ENCODE measurements at regions not wholly inside any gene's neighbourhood (a gene's known extent, or its start where the extent isn't known, plus 50 kb on each side); places are given as distances from the start of the nearest gene placed in this dataset.

DNA sequence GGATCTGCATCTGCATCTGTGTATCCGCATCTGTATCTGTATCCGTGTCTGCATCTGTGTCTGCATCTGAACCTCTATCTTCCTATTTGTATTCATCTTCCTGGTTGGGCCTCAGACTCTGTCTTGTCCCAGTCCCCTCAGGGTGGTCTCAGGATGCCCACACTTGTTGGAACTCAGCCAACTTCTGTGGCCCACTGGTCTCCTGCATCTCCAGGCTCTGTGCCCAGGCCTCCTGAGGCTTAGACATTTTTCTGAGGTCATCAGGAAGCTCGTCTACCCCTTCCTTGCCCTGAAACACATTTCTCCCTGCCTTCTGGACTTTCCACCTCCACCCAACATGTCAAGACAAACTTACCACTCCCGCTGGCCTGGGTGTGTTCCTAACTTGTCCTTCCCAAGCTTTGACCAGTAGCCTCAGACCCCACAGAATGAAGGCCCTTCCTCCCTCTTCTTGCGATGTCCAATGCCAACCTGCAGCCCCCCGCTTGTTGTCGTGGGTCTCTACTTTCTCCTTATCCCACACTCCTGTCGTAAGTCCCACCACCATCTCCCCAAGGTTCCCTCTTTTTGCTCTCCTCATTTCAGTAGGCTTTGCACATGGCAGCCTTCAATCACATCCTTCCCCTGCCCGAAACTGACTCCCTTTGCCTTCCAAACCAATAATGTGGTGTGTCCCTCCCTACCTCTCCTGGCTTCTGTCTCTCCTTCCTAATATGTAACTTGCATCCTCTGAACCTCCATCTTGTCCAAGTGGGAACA lies 176.5 kb downstream of the DLL1 start:
- no peaks in the 10 kb centered on the region for H3K4me1 ChIP-seq (ENCODE audit: control insufficient read depth, insufficient read depth, low read length, poor library complexity, severe bottlenecking)
- no peak for DNase-seq
- no peak overlapping the region for H3K4me3 ChIP-seq (ENCODE audit: insufficient read depth, low read depth, low read length, poor library complexity, severe bottlenecking)
- peaks cover 2% of the 10 kb centered on the region for H3K9me3 ChIP-seq (ENCODE audit: control insufficient read depth, low read length)
- no peaks in the 10 kb centered on the region for H3K36me3 ChIP-seq (ENCODE audit: control insufficient read depth, insufficient read depth, low read length)
- no peak overlapping the region for H3K27ac ChIP-seq (ENCODE audit: insufficient read depth, low read length, poor library complexity, severe bottlenecking)
- H3K27me3 ChIP-seq (replicated peaks; ENCODE audit: control insufficient read depth, insufficient read depth, low read length, poor library complexity, severe bottlenecking), result no peaks in the 10 kb centered on the region

DNA sequence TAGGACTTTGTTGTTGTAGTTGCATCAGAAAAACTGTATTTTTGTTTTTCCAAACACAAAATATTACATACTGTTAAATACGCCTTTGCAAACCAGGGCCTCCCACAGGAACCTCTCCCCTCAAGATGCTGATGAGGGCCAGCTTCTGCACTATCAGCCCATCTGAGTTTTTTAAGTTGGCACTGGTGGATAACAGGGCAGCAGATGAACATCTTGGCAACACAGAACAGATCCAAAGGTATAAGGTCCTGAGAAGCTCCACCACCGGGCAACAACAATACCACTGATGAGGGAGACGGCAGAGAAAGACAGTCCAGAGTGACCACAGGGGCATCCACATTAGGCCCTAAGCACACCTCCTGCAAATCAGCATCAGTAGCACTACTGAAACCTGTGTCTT lies 177.7 kb downstream of the DLL1 start:
- Histone ChIP-seq H3K4me3 (ENCODE audit: insufficient read depth, low read depth, low read length, poor library complexity, severe bottlenecking) (no peak overlapping the region), H3K9me3 (ENCODE audit: control insufficient read depth, low read length) (no peaks in the 10 kb centered on the region), H3K27me3 (replicated peaks; ENCODE audit: control insufficient read depth, insufficient read depth, low read length, poor library complexity, severe bottlenecking) (no peaks in the 10 kb centered on the region), H3K27ac (ENCODE audit: insufficient read depth, low read length, poor library complexity, severe bottlenecking) (no peak overlapping the region), H3K4me1 (ENCODE audit: control insufficient read depth, insufficient read depth, low read length, poor library complexity, severe bottlenecking) (no peaks in the 10 kb centered on the region), H3K36me3 (ENCODE audit: control insufficient read depth, insufficient read depth, low read length) (no peaks in the 10 kb centered on the region)
- no peak for DNase-seq

- Histone ChIP-seq H3K27me3 (replicated peaks; ENCODE audit: control insufficient read depth, insufficient read depth, low read length, poor library complexity, severe bottlenecking) (no peaks in the 10 kb centered on the region), H3K4me1 (ENCODE audit: control insufficient read depth, insufficient read depth, low read length, poor library complexity, severe bottlenecking) (no peaks in the 10 kb centered on the region), H3K4me3 (ENCODE audit: insufficient read depth, low read depth, low read length, poor library complexity, severe bottlenecking) (no peak overlapping the region), H3K27ac (ENCODE audit: insufficient read depth, low read length, poor library complexity, severe bottlenecking) (no peak overlapping the region), H3K36me3 (ENCODE audit: control insufficient read depth, insufficient read depth, low read length) (no peaks in the 10 kb centered on the region), H3K9me3 (ENCODE audit: control insufficient read depth, low read length) (no peaks in the 10 kb centered on the region)
- DNase-seq, result no peak
These were observed 178.4 kb downstream of the DLL1 start for GRCh38 chr6:170112583-170112860.

GRCh38 chr6:170111816-170112582 lies 178.9 kb downstream of the DLL1 start:
- Histone ChIP-seq H3K4me1 (ENCODE audit: control insufficient read depth, insufficient read depth, low read length, poor library complexity, severe bottlenecking) (no peaks in the 10 kb centered on the region), H3K4me3 (ENCODE audit: insufficient read depth, low read depth, low read length, poor library complexity, severe bottlenecking) (no peak overlapping the region), H3K36me3 (ENCODE audit: control insufficient read depth, insufficient read depth, low read length) (no peaks in the 10 kb centered on the region), H3K9me3 (ENCODE audit: control insufficient read depth, low read length) (no peaks in the 10 kb centered on the region), H3K27me3 (replicated peaks; ENCODE audit: control insufficient read depth, insufficient read depth, low read length, poor library complexity, severe bottlenecking) (no peaks in the 10 kb centered on the region), H3K27ac (ENCODE audit: insufficient read depth, low read length, poor library complexity, severe bottlenecking) (no peak overlapping the region)
- DNase-seq, result no peak

- H3K9me3 ChIP-seq (ENCODE audit: control insufficient read depth, low read length), result no peaks in the 10 kb centered on the region
- H3K27ac ChIP-seq (ENCODE audit: insufficient read depth, low read length, poor library complexity, severe bottlenecking), result no peak overlapping the region
- DNase-seq, result no peak
- H3K4me3 ChIP-seq (ENCODE audit: insufficient read depth, low read depth, low read length, poor library complexity, severe bottlenecking), result no peak overlapping the region
- H3K4me1 ChIP-seq (ENCODE audit: control insufficient read depth, insufficient read depth, low read length, poor library complexity, severe bottlenecking), result no peaks in the 10 kb centered on the region
- no peaks in the 10 kb centered on the region for H3K36me3 ChIP-seq (ENCODE audit: control insufficient read depth, insufficient read depth, low read length)
- H3K27me3 ChIP-seq (replicated peaks; ENCODE audit: control insufficient read depth, insufficient read depth, low read length, poor library complexity, severe bottlenecking), result no peaks in the 10 kb centered on the region
These were observed 179.7 kb downstream of the DLL1 start for GRCh38 chr6:170111141-170111664.

DNA sequence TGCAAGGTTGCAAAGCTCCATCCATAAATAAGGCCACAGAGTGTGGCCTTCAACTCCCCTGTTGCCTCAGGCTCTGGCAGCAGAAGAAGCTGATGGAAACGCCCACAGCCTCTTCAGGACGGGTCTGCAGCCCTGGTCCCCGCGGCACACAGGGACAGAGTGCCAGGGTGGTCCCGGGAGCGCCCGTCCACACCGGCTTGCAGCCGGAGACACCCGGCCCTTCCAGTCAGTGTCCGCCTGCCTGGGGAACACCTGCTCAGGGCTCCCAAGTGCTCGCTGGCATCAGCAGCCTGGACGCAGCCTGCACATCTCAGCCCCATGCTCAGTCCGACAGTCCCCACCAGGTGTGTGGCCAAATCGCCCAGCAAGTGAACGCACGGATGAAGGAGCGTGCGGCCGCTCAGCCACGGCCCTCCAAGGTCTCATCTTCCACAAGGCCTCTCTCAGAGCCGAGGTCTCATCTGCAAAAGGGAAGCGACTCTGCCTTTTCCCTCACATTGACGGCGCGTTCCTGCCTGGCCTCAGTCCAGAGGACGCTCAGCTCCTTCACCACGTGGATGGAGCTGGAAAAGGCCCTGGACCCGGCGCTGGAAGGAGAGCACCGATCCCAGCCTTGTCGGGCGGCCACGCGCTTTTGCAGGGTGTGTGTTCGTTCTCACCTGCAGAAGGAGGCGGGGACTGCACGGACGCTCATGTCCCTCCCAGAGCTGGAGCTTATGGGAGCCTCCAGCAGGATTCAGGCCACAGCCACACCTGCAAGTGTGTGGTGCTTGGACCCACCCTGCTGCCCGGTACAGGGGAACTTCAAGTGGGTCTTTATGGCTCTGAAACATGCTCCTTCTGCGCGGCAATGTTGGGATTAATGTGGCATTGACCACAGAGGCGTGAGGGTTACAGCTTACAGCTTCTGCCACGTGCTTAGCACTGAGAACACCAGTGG lies 180.4 kb downstream of the DLL1 start:
- no peaks in the 10 kb centered on the region for H3K4me1 ChIP-seq (ENCODE audit: control insufficient read depth, insufficient read depth, low read length, poor library complexity, severe bottlenecking)
- no peaks in the 10 kb centered on the region for H3K36me3 ChIP-seq (ENCODE audit: control insufficient read depth, insufficient read depth, low read length)
- no peak for DNase-seq
- H3K4me3 ChIP-seq (ENCODE audit: insufficient read depth, low read depth, low read length, poor library complexity, severe bottlenecking), result no peak overlapping the region
- H3K9me3 ChIP-seq (ENCODE audit: control insufficient read depth, low read length), result no peaks in the 10 kb centered on the region
- no peak overlapping the region for H3K27ac ChIP-seq (ENCODE audit: insufficient read depth, low read length, poor library complexity, severe bottlenecking)
- H3K27me3 ChIP-seq (replicated peaks; ENCODE audit: control insufficient read depth, insufficient read depth, low read length, poor library complexity, severe bottlenecking), result no peaks in the 10 kb centered on the region

GRCh38 chr6:170108890-170109587 lies 181.8 kb downstream of the DLL1 start:
- no peak overlapping the region for H3K27ac ChIP-seq (ENCODE audit: insufficient read depth, low read length, poor library complexity, severe bottlenecking)
- no peak for DNase-seq
- H3K36me3 ChIP-seq (ENCODE audit: control insufficient read depth, insufficient read depth, low read length), result no peaks in the 10 kb centered on the region
- H3K9me3 ChIP-seq (ENCODE audit: control insufficient read depth, low read length), result no peaks in the 10 kb centered on the region
- no peaks in the 10 kb centered on the region for H3K4me1 ChIP-seq (ENCODE audit: control insufficient read depth, insufficient read depth, low read length, poor library complexity, severe bottlenecking)
- no peaks in the 10 kb centered on the region for H3K27me3 ChIP-seq (replicated peaks; ENCODE audit: control insufficient read depth, insufficient read depth, low read length, poor library complexity, severe bottlenecking)
- no peak overlapping the region for H3K4me3 ChIP-seq (ENCODE audit: insufficient read depth, low read depth, low read length, poor library complexity, severe bottlenecking)

GRCh38 chr6:170108456-170108855 lies 182.4 kb downstream of the DLL1 start:
- no peaks in the 10 kb centered on the region for H3K27me3 ChIP-seq (replicated peaks; ENCODE audit: control insufficient read depth, insufficient read depth, low read length, poor library complexity, severe bottlenecking)
- H3K9me3 ChIP-seq (ENCODE audit: control insufficient read depth, low read length), result no peaks in the 10 kb centered on the region
- H3K27ac ChIP-seq (ENCODE audit: insufficient read depth, low read length, poor library complexity, severe bottlenecking), result no peak overlapping the region
- no peaks in the 10 kb centered on the region for H3K4me1 ChIP-seq (ENCODE audit: control insufficient read depth, insufficient read depth, low read length, poor library complexity, severe bottlenecking)
- H3K4me3 ChIP-seq (ENCODE audit: insufficient read depth, low read depth, low read length, poor library complexity, severe bottlenecking), result no peak overlapping the region
- no peak for DNase-seq
- H3K36me3 ChIP-seq (ENCODE audit: control insufficient read depth, insufficient read depth, low read length), result no peaks in the 10 kb centered on the region

GRCh38 chr6:170107606-170108222 lies 183.2 kb downstream of the DLL1 start:
- Histone ChIP-seq H3K9me3 (ENCODE audit: control insufficient read depth, low read length) (no peaks in the 10 kb centered on the region), H3K27me3 (replicated peaks; ENCODE audit: control insufficient read depth, insufficient read depth, low read length, poor library complexity, severe bottlenecking) (no peaks in the 10 kb centered on the region), H3K36me3 (ENCODE audit: control insufficient read depth, insufficient read depth, low read length) (no peaks in the 10 kb centered on the region), H3K27ac (ENCODE audit: insufficient read depth, low read length, poor library complexity, severe bottlenecking) (no peak overlapping the region), H3K4me3 (ENCODE audit: insufficient read depth, low read depth, low read length, poor library complexity, severe bottlenecking) (no peak overlapping the region), H3K4me1 (ENCODE audit: control insufficient read depth, insufficient read depth, low read length, poor library complexity, severe bottlenecking) (no peaks in the 10 kb centered on the region)
- no peak for DNase-seq

All from effector memory CD4-positive, alpha-beta T cell (primary cell).